IMR-90 (cell line): ENCODE measurements at regions not wholly inside any gene's neighbourhood (a gene's known extent, or its start where the extent isn't known, plus 50 kb on each side); places are given as distances from the start of the nearest gene placed in this dataset.

Source experiments
- CEBPB ChIP-seq: IDR thresholded peaks from 2 replicates; pipeline ENCODE4 v1.6.1; 2012; ENCODE audit warnings: low read depth, low read length, improper control_type of control experiment
- POLR2A ChIP-seq: IDR thresholded peaks from 2 replicates; pipeline ENCODE4 v1.6.1; 2012; ENCODE audit warnings: mild to moderate bottlenecking, low read depth, low read length
- RFX5 ChIP-seq: IDR thresholded peaks from 2 replicates; pipeline ENCODE4 v1.8.0; 2012; ENCODE audit warnings: low read depth, mild to moderate bottlenecking, low read length, moderate library complexity
- TF ChIP-seq, protein P1 (sequence below): conservative IDR thresholded peaks from 2 replicates; pipeline ENCODE4 v1.5.1; 2012; ENCODE audit warnings: mild to moderate bottlenecking, low read depth, low read length, improper control_type of control experiment
- TF ChIP-seq, protein P2 (sequence below): fragments of 150-350 bp; IDR thresholded peaks from 2 replicates; pipeline ENCODE4 v1.6.1; 2016; ENCODE audit warnings: low read depth, mild to moderate bottlenecking, low read length, moderate library complexity, borderline replicate concordance
- TF ChIP-seq, protein P3 (sequence below): fragments of 150-350 bp; IDR thresholded peaks from 2 replicates; pipeline ENCODE4 v1.6.1; 2017; ENCODE audit warnings: mild to moderate bottlenecking, antibody characterized with exemption, low read length, low read depth

DNA sequence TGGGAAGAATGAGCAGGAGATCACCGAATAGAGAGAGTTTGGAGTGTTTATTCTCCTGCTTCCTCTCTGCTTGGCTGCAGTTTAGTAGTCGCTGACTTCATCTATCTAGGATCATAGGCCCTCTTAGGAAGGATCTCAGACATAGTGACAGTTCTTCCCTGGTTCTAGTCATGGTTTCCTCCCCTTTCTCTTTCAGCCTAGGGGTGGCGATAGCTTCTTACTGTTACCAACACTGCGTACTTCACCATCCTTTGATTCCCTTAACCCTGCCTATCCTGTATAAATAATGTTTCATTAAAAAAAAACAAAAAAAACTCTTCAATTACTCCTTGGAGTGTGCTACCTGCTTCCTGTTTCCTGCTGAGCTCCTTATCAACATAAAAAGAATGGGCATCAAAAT, 103.8 kb downstream of the DDX53 start:
- TF ChIP-seq, protein P1, sequence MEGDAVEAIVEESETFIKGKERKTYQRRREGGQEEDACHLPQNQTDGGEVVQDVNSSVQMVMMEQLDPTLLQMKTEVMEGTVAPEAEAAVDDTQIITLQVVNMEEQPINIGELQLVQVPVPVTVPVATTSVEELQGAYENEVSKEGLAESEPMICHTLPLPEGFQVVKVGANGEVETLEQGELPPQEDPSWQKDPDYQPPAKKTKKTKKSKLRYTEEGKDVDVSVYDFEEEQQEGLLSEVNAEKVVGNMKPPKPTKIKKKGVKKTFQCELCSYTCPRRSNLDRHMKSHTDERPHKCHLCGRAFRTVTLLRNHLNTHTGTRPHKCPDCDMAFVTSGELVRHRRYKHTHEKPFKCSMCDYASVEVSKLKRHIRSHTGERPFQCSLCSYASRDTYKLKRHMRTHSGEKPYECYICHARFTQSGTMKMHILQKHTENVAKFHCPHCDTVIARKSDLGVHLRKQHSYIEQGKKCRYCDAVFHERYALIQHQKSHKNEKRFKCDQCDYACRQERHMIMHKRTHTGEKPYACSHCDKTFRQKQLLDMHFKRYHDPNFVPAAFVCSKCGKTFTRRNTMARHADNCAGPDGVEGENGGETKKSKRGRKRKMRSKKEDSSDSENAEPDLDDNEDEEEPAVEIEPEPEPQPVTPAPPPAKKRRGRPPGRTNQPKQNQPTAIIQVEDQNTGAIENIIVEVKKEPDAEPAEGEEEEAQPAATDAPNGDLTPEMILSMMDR, result no peak
- TF ChIP-seq RFX5 (no peak), POLR2A (no peak), CEBPB (no peak)
- TF ChIP-seq, protein P2, sequence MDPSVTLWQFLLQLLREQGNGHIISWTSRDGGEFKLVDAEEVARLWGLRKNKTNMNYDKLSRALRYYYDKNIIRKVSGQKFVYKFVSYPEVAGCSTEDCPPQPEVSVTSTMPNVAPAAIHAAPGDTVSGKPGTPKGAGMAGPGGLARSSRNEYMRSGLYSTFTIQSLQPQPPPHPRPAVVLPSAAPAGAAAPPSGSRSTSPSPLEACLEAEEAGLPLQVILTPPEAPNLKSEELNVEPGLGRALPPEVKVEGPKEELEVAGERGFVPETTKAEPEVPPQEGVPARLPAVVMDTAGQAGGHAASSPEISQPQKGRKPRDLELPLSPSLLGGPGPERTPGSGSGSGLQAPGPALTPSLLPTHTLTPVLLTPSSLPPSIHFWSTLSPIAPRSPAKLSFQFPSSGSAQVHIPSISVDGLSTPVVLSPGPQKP, result no peak
- TF ChIP-seq, protein P3, sequence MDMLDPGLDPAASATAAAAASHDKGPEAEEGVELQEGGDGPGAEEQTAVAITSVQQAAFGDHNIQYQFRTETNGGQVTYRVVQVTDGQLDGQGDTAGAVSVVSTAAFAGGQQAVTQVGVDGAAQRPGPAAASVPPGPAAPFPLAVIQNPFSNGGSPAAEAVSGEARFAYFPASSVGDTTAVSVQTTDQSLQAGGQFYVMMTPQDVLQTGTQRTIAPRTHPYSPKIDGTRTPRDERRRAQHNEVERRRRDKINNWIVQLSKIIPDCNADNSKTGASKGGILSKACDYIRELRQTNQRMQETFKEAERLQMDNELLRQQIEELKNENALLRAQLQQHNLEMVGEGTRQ, result no peak
